HCT116 (cell line): ENCODE measurements at regions not wholly inside any gene's neighbourhood (a gene's known extent, or its start where the extent isn't known, plus 50 kb on each side); places are given as distances from the start of the nearest gene placed in this dataset.

Experiments used
- ATAC-seq: fragments of 200-7000 bp; cut with Tn5 transposase; 2 replicates; pipeline ENCODE4 v1.9.1; 2020; ENCODE audit warnings: mild to moderate bottlenecking, moderate library complexity
- BruUV-seq: library from RNA; stranded (reverse); fragments of 400-500 nt; replicated peaks from 2 replicates; lab custom pipeline; 2021; lab: Mats Ljungman, UMichigan
- CTCF ChIA-PET: fragments of 300-600 bp; sonication (Branson Sonifier 250); formaldehyde crosslinking; loops from one replicate; lab custom pipeline; 2021; ENCODE audit warnings: antibody characterized with exemption; lab: Charles Lee
- POLR2A ChIA-PET: fragments of 300-600, 350-600 bp; sonication (Branson Sonifier 250); formaldehyde crosslinking; loops from one replicate; lab custom pipeline; 2021; ENCODE audit warnings: antibody characterized with exemption; lab: Charles Lee
- RAD21 ChIA-PET, 2 experiments: fragments of 300-600 bp; sonication (Branson Sonifier 250); formaldehyde crosslinking; loops; one replicate each; lab custom pipeline; 2023; ENCODE audit warnings: low total read pairs in 2 of 2; ENCODE audit not compliant: uncharacterized antibody in 2 of 2, unreplicated experiment in 2 of 2, low non-redundant PET in 1 of 2; lab: Charles Lee
- DNase-seq: peaks from one replicate; pipeline ENCODE4 v3.0.0-alpha.2; 2010; ENCODE audit warnings: low read depth, low spot score
- H2AFZ ChIP-seq: fragments of 200-600 bp; shearing (Covaris generic), sonication (generic); 2 replicates; pipeline ENCODE4 v1.6.1; 2017; ENCODE audit warnings: low read depth, mixed run types, mixed read lengths, antibody characterized with exemption, low read length; ENCODE audit not compliant: poor library complexity, severe bottlenecking
- H3K27ac ChIP-seq: 2 replicates; pipeline ENCODE4 v1.5.1; 2012; ENCODE audit warnings: low read depth, low read length
- H3K27me3 ChIP-seq: fragments of 200-600 bp; sonication (generic); 2 replicates; pipeline ENCODE4 v1.6.1; 2016; ENCODE audit warnings: mixed run types, low read length, mixed read lengths; ENCODE audit not compliant: insufficient read depth
- H3K36me3 ChIP-seq, 2 experiments: fragments of 200-500 bp in 1 of 2; fragments of 200-600 bp in 1 of 2; sonication (Bioruptor generic) in 1 of 2; sonication (generic) in 1 of 2; 2 replicates each; pipeline versions ENCODE4 v1.5.1 to v1.6.1; 2014 to 2016; ENCODE audit warnings: low read length in 2 of 2, inconsistent platforms in 1 of 2, mixed read lengths in 1 of 2, mixed run types in 1 of 2; ENCODE audit not compliant: insufficient read depth in 2 of 2, control insufficient read depth in 1 of 2
- H3K4me1 ChIP-seq, 2 experiments: fragments of 200-600 bp in 1 of 2; sonication (generic) in 1 of 2; 2 replicates each; pipeline versions ENCODE4 v1.5.1 to v1.6.1; 2012 to 2017; ENCODE audit warnings: low read length in 2 of 2, inconsistent platforms in 1 of 2, mild to moderate bottlenecking in 1 of 2, mixed read lengths in 1 of 2, mixed run types in 1 of 2, moderate library complexity in 1 of 2; ENCODE audit not compliant: insufficient read depth in 2 of 2, control insufficient read depth in 1 of 2
- H3K4me2 ChIP-seq: fragments of 200-600 bp; sonication (generic); 2 replicates; pipeline ENCODE4 v1.6.1; 2017; ENCODE audit warnings: mixed run types, low read length, mixed read lengths
- H3K4me3 ChIP-seq, 2 experiments: fragments of 200-600 bp in 1 of 2; sonication (generic) in 1 of 2; replicated peaks in 1 of 2; 2 replicates each; pipeline ENCODE4 v1.5.1; 2011 to 2016; ENCODE audit warnings: low read length in 2 of 2, control low read depth in 1 of 2, low read depth in 1 of 2, mild to moderate bottlenecking in 1 of 2, mixed read lengths in 1 of 2, mixed run types in 1 of 2
- H3K79me2 ChIP-seq: fragments of 200-600 bp; sonication (generic); 2 replicates; pipeline ENCODE4 v1.6.1; 2017; ENCODE audit warnings: mild to moderate bottlenecking, mixed run types, low read length, moderate library complexity, mixed read lengths; ENCODE audit not compliant: insufficient read depth
- H3K9ac ChIP-seq: fragments of 200-600 bp; sonication (generic); 2 replicates; pipeline ENCODE4 v1.6.1; 2016; ENCODE audit warnings: low read length, mixed read lengths
- H3K9me2 ChIP-seq: fragments of 200-600 bp; sonication (generic), shearing (Covaris generic); 2 replicates; pipeline ENCODE4 v1.6.1; 2017; ENCODE audit warnings: mixed run types, mild to moderate bottlenecking, moderate library complexity; ENCODE audit not compliant: insufficient read depth
- H3K9me3 ChIP-seq, 2 experiments: fragments of 200-500 bp in 1 of 2; fragments of 200-600 bp in 1 of 2; sonication (Bioruptor generic) in 1 of 2; sonication (generic) in 1 of 2; 2 replicates each; pipeline ENCODE4 v1.6.1; 2014 to 2017; ENCODE audit warnings: low read length in 2 of 2, mixed read lengths in 2 of 2, inconsistent platforms in 1 of 2, low read depth in 1 of 2, mild to moderate bottlenecking in 1 of 2, mixed run types in 1 of 2, moderate library complexity in 1 of 2; ENCODE audit not compliant: control insufficient read depth in 1 of 2, insufficient read depth in 1 of 2
- H4K20me1 ChIP-seq: fragments of 200-600 bp; sonication (generic), shearing (Covaris generic); 2 replicates; pipeline ENCODE4 v1.6.1; 2017; ENCODE audit warnings: mixed run types, mild to moderate bottlenecking, moderate library complexity; ENCODE audit not compliant: insufficient read depth
- CEBPB ChIP-seq: IDR thresholded peaks from 2 replicates; pipeline ENCODE4 v1.6.1; 2012; ENCODE audit warnings: low read depth
- EGR1 ChIP-seq: IDR thresholded peaks from 2 replicates; pipeline ENCODE4 v1.6.1; 2012; ENCODE audit warnings: low read depth
- EZH2 ChIP-seq: fragments of 200-600 bp; sonication (generic); IDR thresholded peaks from 2 replicates; pipeline ENCODE4 v1.6.1; 2017; ENCODE audit warnings: antibody characterized with exemption, mixed run types
- JUND ChIP-seq: IDR thresholded peaks from 2 replicates; pipeline ENCODE4 v1.6.1; 2012
- POLR2A ChIP-seq: IDR thresholded peaks from 2 replicates; pipeline ENCODE4 v1.7.0; 2011; ENCODE audit warnings: borderline replicate concordance; ENCODE audit not compliant: insufficient read depth, insufficient read length; ENCODE audit errors: extremely low read depth
- POLR2AphosphoS5 ChIP-seq: IDR thresholded peaks from 2 replicates; pipeline ENCODE4 v1.6.1; 2011; ENCODE audit warnings: mild to moderate bottlenecking, low read depth, low read length, moderate library complexity
- RAD21 ChIP-seq: IDR thresholded peaks from 2 replicates; pipeline ENCODE4 v1.6.1; 2012; ENCODE audit warnings: low read depth, mild to moderate bottlenecking
- SP1 ChIP-seq: IDR thresholded peaks from 2 replicates; pipeline ENCODE4 v1.6.1; 2012; ENCODE audit warnings: low read depth
- SRF ChIP-seq: IDR thresholded peaks from 2 replicates; pipeline ENCODE4 v1.6.1; 2012; ENCODE audit warnings: low read depth
- TCF7L2 ChIP-seq: IDR thresholded peaks from 2 replicates; pipeline ENCODE4 v1.7.0; 2011; ENCODE audit warnings: borderline replicate concordance, inconsistent platforms; ENCODE audit not compliant: insufficient read depth, insufficient read length; ENCODE audit errors: extremely low read depth
- ZNF274 ChIP-seq: fragments of 200-500 bp; sonication (Bioruptor generic); IDR thresholded peaks from 2 replicates; pipeline ENCODE4 v1.6.1; 2014; ENCODE audit warnings: mild to moderate bottlenecking, low read depth, low read length, inconsistent platforms
- intact Hi-C: fragments of 100-400 bp; cut with micrococcal nuclease; formaldehyde crosslinking; loops from 2 replicates; pipeline ENCODE4 v1.10.0; 2022
- TF ChIP-seq, protein P1 (sequence below): IDR thresholded peaks from 2 replicates; pipeline ENCODE4 v1.6.1; 2011; ENCODE audit warnings: mild to moderate bottlenecking, low read length, moderate library complexity; ENCODE audit not compliant: insufficient replicate concordance; ENCODE audit errors: extremely low read depth
- TF ChIP-seq, protein P2 (sequence below): IDR thresholded peaks from 2 replicates; pipeline ENCODE4 v1.6.1; 2012; ENCODE audit warnings: low read depth
- TF ChIP-seq, protein P3 (sequence below): IDR thresholded peaks from 2 replicates; pipeline ENCODE4 v1.6.1; 2012
- TF ChIP-seq, protein P4 (sequence below): IDR thresholded peaks from 2 replicates; pipeline ENCODE4 v1.6.1; 2012

DNA sequence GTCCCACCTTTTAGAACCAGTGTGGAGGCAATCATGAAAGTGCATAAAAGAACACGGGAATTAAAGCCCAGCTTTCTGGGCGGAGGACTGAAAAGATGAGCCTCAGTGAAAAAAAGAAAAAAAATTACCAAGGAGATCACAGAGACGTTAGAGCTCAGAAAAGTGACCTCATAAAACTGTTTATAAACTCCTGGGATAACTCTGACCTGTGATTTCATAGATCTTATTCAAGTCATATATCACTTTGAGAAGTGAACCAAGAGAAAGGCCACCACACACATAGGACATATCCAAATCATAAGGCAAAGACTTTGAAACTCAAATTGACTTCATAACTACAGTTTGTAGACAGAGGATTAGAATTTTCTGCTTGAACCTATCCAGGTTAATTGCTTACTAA, 90.1 kb downstream of the KCNJ2 start:
- Histone ChIP-seq H3K79me2 (no peaks in the 10 kb centered on the region), H3K36me3 (no peaks in the 10 kb centered on the region), H4K20me1 (no peaks in the 10 kb centered on the region), H3K27ac (no peak overlapping the region), H3K4me3 (no peak overlapping the region), H3K4me2 (no peak overlapping the region), H3K9ac (no peak overlapping the region), H3K9me2 (no peaks in the 10 kb centered on the region), H3K4me1 (no peaks in the 10 kb centered on the region), H3K27me3 (no peaks in the 10 kb centered on the region), H3K9me3 (peaks cover 0 to 6% of the 10 kb centered on the region in 2 experiments; a peak in 3 of 4 replicates), H2AFZ (no peak overlapping the region)
- POLR2A ChIA-PET = no interaction called here
- BruUV-seq = no TSS peak
- ATAC-seq (no peak), DNase-seq (no peak)
- TF ChIP-seq, protein P1, sequence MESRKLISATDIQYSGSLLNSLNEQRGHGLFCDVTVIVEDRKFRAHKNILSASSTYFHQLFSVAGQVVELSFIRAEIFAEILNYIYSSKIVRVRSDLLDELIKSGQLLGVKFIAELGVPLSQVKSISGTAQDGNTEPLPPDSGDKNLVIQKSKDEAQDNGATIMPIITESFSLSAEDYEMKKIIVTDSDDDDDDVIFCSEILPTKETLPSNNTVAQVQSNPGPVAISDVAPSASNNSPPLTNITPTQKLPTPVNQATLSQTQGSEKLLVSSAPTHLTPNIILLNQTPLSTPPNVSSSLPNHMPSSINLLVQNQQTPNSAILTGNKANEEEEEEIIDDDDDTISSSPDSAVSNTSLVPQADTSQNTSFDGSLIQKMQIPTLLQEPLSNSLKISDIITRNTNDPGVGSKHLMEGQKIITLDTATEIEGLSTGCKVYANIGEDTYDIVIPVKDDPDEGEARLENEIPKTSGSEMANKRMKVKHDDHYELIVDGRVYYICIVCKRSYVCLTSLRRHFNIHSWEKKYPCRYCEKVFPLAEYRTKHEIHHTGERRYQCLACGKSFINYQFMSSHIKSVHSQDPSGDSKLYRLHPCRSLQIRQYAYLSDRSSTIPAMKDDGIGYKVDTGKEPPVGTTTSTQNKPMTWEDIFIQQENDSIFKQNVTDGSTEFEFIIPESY = no peak
- TF ChIP-seq POLR2AphosphoS5 = no peak
- no peak for TF ChIP-seq EZH2
- no peak for TF ChIP-seq TCF7L2
- TF ChIP-seq, protein P2, sequence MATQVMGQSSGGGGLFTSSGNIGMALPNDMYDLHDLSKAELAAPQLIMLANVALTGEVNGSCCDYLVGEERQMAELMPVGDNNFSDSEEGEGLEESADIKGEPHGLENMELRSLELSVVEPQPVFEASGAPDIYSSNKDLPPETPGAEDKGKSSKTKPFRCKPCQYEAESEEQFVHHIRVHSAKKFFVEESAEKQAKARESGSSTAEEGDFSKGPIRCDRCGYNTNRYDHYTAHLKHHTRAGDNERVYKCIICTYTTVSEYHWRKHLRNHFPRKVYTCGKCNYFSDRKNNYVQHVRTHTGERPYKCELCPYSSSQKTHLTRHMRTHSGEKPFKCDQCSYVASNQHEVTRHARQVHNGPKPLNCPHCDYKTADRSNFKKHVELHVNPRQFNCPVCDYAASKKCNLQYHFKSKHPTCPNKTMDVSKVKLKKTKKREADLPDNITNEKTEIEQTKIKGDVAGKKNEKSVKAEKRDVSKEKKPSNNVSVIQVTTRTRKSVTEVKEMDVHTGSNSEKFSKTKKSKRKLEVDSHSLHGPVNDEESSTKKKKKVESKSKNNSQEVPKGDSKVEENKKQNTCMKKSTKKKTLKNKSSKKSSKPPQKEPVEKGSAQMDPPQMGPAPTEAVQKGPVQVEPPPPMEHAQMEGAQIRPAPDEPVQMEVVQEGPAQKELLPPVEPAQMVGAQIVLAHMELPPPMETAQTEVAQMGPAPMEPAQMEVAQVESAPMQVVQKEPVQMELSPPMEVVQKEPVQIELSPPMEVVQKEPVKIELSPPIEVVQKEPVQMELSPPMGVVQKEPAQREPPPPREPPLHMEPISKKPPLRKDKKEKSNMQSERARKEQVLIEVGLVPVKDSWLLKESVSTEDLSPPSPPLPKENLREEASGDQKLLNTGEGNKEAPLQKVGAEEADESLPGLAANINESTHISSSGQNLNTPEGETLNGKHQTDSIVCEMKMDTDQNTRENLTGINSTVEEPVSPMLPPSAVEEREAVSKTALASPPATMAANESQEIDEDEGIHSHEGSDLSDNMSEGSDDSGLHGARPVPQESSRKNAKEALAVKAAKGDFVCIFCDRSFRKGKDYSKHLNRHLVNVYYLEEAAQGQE = no peak
- TF ChIP-seq ZNF274 = no peak
- TF ChIP-seq, protein P3, sequence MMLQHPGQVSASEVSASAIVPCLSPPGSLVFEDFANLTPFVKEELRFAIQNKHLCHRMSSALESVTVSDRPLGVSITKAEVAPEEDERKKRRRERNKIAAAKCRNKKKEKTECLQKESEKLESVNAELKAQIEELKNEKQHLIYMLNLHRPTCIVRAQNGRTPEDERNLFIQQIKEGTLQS = no peak
- no peak for TF ChIP-seq POLR2A
- no peak for TF ChIP-seq EGR1
- no peak for TF ChIP-seq JUND
- TF ChIP-seq SP1 = no peak
- TF ChIP-seq CEBPB = no peak
- TF ChIP-seq, protein P4, sequence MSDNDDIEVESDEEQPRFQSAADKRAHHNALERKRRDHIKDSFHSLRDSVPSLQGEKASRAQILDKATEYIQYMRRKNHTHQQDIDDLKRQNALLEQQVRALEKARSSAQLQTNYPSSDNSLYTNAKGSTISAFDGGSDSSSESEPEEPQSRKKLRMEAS = no peak
- TF ChIP-seq SRF = no peak
- TF ChIP-seq RAD21 = no peak
- intact Hi-C loops = no loop called here
- CTCF ChIA-PET = no interaction called here
- RAD21 ChIA-PET = no interaction called here
